PFSK-1 (cell line): ENCODE measurements at regions not wholly inside any gene's neighbourhood (a gene's known extent, or its start where the extent isn't known, plus 50 kb on each side); places are given as distances from the start of the nearest gene placed in this dataset.

Experiments
- POLR2AphosphoS5 ChIP-seq: IDR thresholded peaks from 2 replicates; pipeline ENCODE4 v1.6.1; 2012; ENCODE audit warnings: low read depth, mild to moderate bottlenecking, control low read depth, low read length, moderate library complexity
- REST ChIP-seq, 2 experiments: IDR thresholded peaks; 2 replicates each; pipeline versions ENCODE4 v1.6.1 to v1.8.0; 2011 to 2012; ENCODE audit warnings: low read depth in 2 of 2, low read length in 2 of 2, control low read depth in 1 of 2, inconsistent platforms in 1 of 2, mild to moderate bottlenecking in 1 of 2, moderate library complexity in 1 of 2; ENCODE audit not compliant: insufficient read depth in 1 of 2
- TAF1 ChIP-seq: IDR thresholded peaks from 2 replicates; pipeline ENCODE4 v1.6.1; 2012; ENCODE audit warnings: low read length, control low read depth, borderline replicate concordance; ENCODE audit not compliant: insufficient read depth

- no peak for TF ChIP-seq POLR2AphosphoS5
- no peak for TF ChIP-seq TAF1
- TF ChIP-seq REST (IDR thresholded peaks at IDR 0.05; ENCODE audit: insufficient read depth in 1 of 2, low read depth in 2 of 2, low read length in 2 of 2) = no peak
These were observed 89.9 kb downstream of the IER5 start for GRCh38 chr1:181178241-181178879.
